ENCODE measurements at regions not wholly inside any gene's neighbourhood (a gene's known extent, or its start where the extent isn't known, plus 50 kb on each side); places are given as distances from the start of the nearest gene placed in this dataset.

DNA sequence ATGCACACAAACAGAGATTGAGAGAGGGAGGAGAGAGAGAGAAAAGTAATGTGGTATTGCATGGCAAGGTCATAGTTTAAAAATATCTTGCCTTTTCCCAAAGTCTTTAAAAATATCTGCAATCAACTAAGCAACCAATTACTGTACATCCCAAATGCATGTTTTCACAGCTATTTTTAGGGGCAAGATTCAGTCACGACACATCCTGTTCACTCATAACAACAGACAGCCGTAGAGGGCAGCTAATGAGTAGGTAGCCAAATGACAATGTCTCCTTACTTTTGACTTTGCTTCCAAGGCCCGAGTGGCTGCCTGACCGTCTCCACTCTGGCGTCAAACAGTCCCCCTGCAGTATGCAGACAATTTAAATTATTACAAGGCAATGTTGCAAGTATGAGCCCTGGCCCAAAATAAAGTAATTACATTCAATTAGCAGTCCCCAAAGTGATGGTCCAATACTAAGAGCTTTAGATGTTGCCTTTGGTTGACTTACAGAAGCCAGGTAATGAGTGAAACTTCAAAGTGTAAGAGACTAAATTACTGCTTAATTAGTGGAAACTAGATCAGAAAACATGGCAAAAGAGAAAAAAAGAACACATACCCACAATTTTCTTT lies 162.9 kb downstream of the MBL2 start:
- no peak for ATAC-seq (ENCODE audit: poor library complexity)
- no peaks in the 10 kb centered on the region for H3K27me3 Mint-ChIP-seq
- TF ChIP-seq, protein P1, sequence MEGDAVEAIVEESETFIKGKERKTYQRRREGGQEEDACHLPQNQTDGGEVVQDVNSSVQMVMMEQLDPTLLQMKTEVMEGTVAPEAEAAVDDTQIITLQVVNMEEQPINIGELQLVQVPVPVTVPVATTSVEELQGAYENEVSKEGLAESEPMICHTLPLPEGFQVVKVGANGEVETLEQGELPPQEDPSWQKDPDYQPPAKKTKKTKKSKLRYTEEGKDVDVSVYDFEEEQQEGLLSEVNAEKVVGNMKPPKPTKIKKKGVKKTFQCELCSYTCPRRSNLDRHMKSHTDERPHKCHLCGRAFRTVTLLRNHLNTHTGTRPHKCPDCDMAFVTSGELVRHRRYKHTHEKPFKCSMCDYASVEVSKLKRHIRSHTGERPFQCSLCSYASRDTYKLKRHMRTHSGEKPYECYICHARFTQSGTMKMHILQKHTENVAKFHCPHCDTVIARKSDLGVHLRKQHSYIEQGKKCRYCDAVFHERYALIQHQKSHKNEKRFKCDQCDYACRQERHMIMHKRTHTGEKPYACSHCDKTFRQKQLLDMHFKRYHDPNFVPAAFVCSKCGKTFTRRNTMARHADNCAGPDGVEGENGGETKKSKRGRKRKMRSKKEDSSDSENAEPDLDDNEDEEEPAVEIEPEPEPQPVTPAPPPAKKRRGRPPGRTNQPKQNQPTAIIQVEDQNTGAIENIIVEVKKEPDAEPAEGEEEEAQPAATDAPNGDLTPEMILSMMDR (IDR thresholded peaks at IDR 0.05) = no peak
- ChIA-PET CTCF (no interaction called here), POLR2A (no interaction called here)
- DNase-seq = no peak
- H3K9me3 ChIP-seq (ENCODE audit: control insufficient read depth in 1 of 2, insufficient read depth in 1 of 2, low read length in 2 of 2) = no peaks in the 10 kb centered on the region
- no peaks in the 10 kb centered on the region for H3K36me3 ChIP-seq (ENCODE audit: insufficient read depth, low read length)
- H3K27ac Mint-ChIP-seq = no peak overlapping the region
- no peak overlapping the region for H3K4me3 ChIP-seq (ENCODE audit: low read length)
- H3K4me1 Mint-ChIP-seq (ENCODE audit: low read depth) = no peaks in the 10 kb centered on the region
- no peak overlapping the region for H3K27ac ChIP-seq (ENCODE audit: low read depth in 1 of 2, low read length in 2 of 2)
- no peaks in the 10 kb centered on the region for H3K4me1 ChIP-seq (ENCODE audit: insufficient read depth, low read length)
- H3K4me3 Mint-ChIP-seq = no peak overlapping the region
- no peaks in the 10 kb centered on the region for H3K27me3 ChIP-seq (ENCODE audit: control insufficient read depth in 1 of 2, insufficient read depth in 2 of 2, low read length in 2 of 2)
- H3K36me3 Mint-ChIP-seq (ENCODE audit: low read depth) = no peaks in the 10 kb centered on the region
- peaks cover 6% of the 10 kb centered on the region for H3K9me3 Mint-ChIP-seq
- intact Hi-C loops (cut with DNase I, micrococcal nuclease) = no loop called here

DNA sequence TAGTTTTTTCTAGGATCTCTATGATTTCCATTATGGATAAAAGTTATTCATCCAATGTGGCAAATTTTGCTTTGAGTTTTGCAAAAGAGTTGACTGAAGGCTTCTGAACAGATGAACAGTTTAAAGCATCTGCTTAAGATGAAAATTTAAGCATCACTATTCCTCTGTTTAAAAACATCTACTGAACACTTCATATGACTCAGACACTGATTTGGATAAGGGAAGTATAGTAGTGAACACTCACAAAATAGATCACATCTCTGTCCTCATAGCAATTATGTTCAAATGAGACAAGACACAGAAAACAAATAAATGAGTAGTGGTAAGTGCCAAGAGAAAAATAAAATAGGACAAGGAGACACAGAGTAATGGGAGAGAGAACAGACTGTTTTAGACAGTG lies 157.3 kb downstream of the MBL2 start:
- Mint-ChIP-seq H3K36me3 (ENCODE audit: low read depth) (no peaks in the 10 kb centered on the region), H3K27ac (no peak overlapping the region), H3K9me3 (no peaks in the 10 kb centered on the region), H3K4me1 (ENCODE audit: low read depth) (no peaks in the 10 kb centered on the region), H3K27me3 (no peaks in the 10 kb centered on the region), H3K4me3 (no peak overlapping the region)
- H3K27me3 ChIP-seq (ENCODE audit: control insufficient read depth in 1 of 2, insufficient read depth in 2 of 2, low read length in 2 of 2) = no peaks in the 10 kb centered on the region
- no peaks in the 10 kb centered on the region for H3K4me1 ChIP-seq (ENCODE audit: insufficient read depth, low read length)
- ATAC-seq (ENCODE audit: poor library complexity) = no peak
- TF ChIP-seq, protein P1 (IDR thresholded peaks at IDR 0.05) = no peak
- H3K36me3 ChIP-seq (ENCODE audit: insufficient read depth, low read length) = no peaks in the 10 kb centered on the region
- DNase-seq = no peak
- H3K27ac ChIP-seq (ENCODE audit: low read depth in 1 of 2, low read length in 2 of 2) = no peak overlapping the region
- no peaks in the 10 kb centered on the region for H3K9me3 ChIP-seq (ENCODE audit: control insufficient read depth in 1 of 2, insufficient read depth in 1 of 2, low read length in 2 of 2)
- CTCF ChIA-PET = no interaction called here
- intact Hi-C loops (cut with DNase I, micrococcal nuclease) = no loop called here
- H3K4me3 ChIP-seq (ENCODE audit: low read length) = no peak overlapping the region
- POLR2A ChIA-PET = no interaction called here

DNA sequence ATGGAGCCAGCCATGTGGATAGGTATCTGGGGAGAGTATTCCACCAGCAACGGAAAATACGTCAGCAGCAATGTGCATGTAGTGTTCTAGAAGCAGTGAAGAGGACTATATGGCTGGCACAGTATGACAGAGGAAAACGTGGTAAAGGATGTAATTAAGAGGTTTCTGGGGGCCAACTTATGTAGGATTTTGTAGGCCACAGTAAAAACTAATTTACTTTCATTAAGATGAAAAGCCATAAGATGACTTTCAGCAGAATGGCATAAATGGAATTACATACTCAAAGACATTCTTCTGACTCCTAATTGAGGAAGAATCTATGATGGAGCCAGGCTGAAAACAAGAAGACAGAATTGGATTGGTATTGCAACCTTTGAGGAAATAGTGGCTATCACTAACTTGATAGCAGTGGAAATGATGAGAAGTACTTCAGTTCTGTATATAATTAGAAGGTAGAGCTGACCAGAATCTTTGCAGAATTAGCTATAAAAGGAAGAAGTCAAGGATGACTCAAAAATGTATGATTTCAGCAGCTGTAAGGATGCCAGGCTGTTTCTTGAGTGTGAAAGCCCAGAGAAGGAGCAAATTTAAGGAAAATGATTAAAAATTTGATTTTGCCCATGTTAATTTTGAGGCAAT lies 156.7 kb downstream of the MBL2 start:
- CTCF ChIA-PET = no interaction called here
- Histone ChIP-seq H3K4me3 (ENCODE audit: low read length) (no peak overlapping the region), H3K27me3 (ENCODE audit: control insufficient read depth in 1 of 2, insufficient read depth in 2 of 2, low read length in 2 of 2) (no peaks in the 10 kb centered on the region), H3K27ac (ENCODE audit: low read depth in 1 of 2, low read length in 2 of 2) (no peak overlapping the region), H3K4me1 (ENCODE audit: insufficient read depth, low read length) (no peaks in the 10 kb centered on the region), H3K9me3 (ENCODE audit: control insufficient read depth in 1 of 2, insufficient read depth in 1 of 2, low read length in 2 of 2) (no peaks in the 10 kb centered on the region), H3K36me3 (ENCODE audit: insufficient read depth, low read length) (no peaks in the 10 kb centered on the region)
- no peaks in the 10 kb centered on the region for H3K4me1 Mint-ChIP-seq (ENCODE audit: low read depth)
- no peak overlapping the region for H3K27ac Mint-ChIP-seq
- TF ChIP-seq, protein P1 (IDR thresholded peaks at IDR 0.05) = no peak
- no peak overlapping the region for H3K4me3 Mint-ChIP-seq
- POLR2A ChIA-PET = no interaction called here
- no peak for ATAC-seq (ENCODE audit: poor library complexity)
- intact Hi-C loops (cut with DNase I, micrococcal nuclease) = no loop called here
- no peaks in the 10 kb centered on the region for H3K9me3 Mint-ChIP-seq
- DNase-seq = no peak
- H3K27me3 Mint-ChIP-seq = no peaks in the 10 kb centered on the region
- H3K36me3 Mint-ChIP-seq (ENCODE audit: low read depth) = no peaks in the 10 kb centered on the region
